ENCODE measurements at regions not wholly inside any gene's neighbourhood (a gene's known extent, or its start where the extent isn't known, plus 50 kb on each side); places are given as distances from the start of the nearest gene placed in this dataset.

- TF ChIP-seq ATF2 (IDR thresholded peaks at IDR 0.05; ENCODE audit: low read length) (no peak), FOSL1 (IDR thresholded peaks at IDR 0.05; ENCODE audit: insufficient read depth, low read depth, low read length) (no peak), SIRT6 (IDR thresholded peaks at IDR 0.05; ENCODE audit: low read length) (no peak)
These were observed 299.2 kb downstream of the MN1 start (continued) for GRCh38 chr22:27502327-27502726.

Measured in H1 (cell line).